Sigmoid colon (tissue), 4 donors: ENCODE measurements at regions not wholly inside any gene's neighbourhood (a gene's known extent, or its start where the extent isn't known, plus 50 kb on each side); places are given as distances from the start of the nearest gene placed in this dataset.

Experiments
- CTCF ChIP-seq, 4 experiments: fragments of 450-650 bp in 3 of 4; fragments of 200-600 bp in 1 of 4; IDR thresholded peaks; one replicate each; pipeline ENCODE4 v1.5.1; 2016 to 2019; ENCODE audit warnings: antibody characterized with exemption in 4 of 4, mild to moderate bottlenecking in 3 of 4, moderate library complexity in 2 of 4
- POLR2A ChIP-seq, 2 donors: fragments of 450-650 bp; IDR thresholded peaks; one replicate each; pipeline ENCODE4 v1.6.1; 2016; ENCODE audit warnings: antibody characterized with exemption in 2 of 2, mild to moderate bottlenecking in 2 of 2, moderate library complexity in 2 of 2
- POLR2AphosphoS5 ChIP-seq, 4 donors: sonication (generic); formaldehyde crosslinking; IDR thresholded peaks; one replicate each; pipeline ENCODE4 v1.6.1; 2017; ENCODE audit warnings: antibody characterized with exemption in 4 of 4

- TF ChIP-seq POLR2AphosphoS5 (IDR thresholded peaks at IDR 0.05) (no peak), POLR2A (IDR thresholded peaks at IDR 0.05) (no peak), CTCF (IDR thresholded peaks at IDR 0.05) (no peak)
Measured at GRCh38 chr4:56155432-56155831, 206.7 kb downstream of the CEP135 start.
